ENCODE measurements at regions not wholly inside any gene's neighbourhood (a gene's known extent, or its start where the extent isn't known, plus 50 kb on each side); places are given as distances from the start of the nearest gene placed in this dataset.

- no peak for TF ChIP-seq CTCF (IDR thresholded peaks at IDR 0.05; ENCODE audit: insufficient read depth, low read depth, low read length, missing control alignments)
- no peak for DNase-seq (ENCODE audit: low read depth)
- H3K4me3 ChIP-seq (ENCODE audit: low read length) = no peak overlapping the region
Measured at GRCh38 chr7:25358926-25359325, 130.6 kb upstream of the NPVF start.

- TF ChIP-seq CTCF (IDR thresholded peaks at IDR 0.05; ENCODE audit: insufficient read depth, low read depth, low read length, missing control alignments) = no peak
- no peak overlapping the region for H3K4me3 ChIP-seq (ENCODE audit: low read length)
- no peak for DNase-seq (ENCODE audit: low read depth)
Measured at GRCh38 chr7:25359471-25360059, 131.3 kb upstream of the NPVF start.

GRCh38 chr7:25360451-25360850 lies 132.2 kb upstream of the NPVF start:
- no peak for TF ChIP-seq CTCF (IDR thresholded peaks at IDR 0.05; ENCODE audit: insufficient read depth, low read depth, low read length, missing control alignments)
- no peak for DNase-seq (ENCODE audit: low read depth)
- no peak overlapping the region for H3K4me3 ChIP-seq (ENCODE audit: low read length)

GRCh38 chr7:25361387-25361786 lies 133.1 kb upstream of the NPVF start:
- no peak for DNase-seq (ENCODE audit: low read depth)
- no peak overlapping the region for H3K4me3 ChIP-seq (ENCODE audit: low read length)
- no peak for TF ChIP-seq CTCF (IDR thresholded peaks at IDR 0.05; ENCODE audit: insufficient read depth, low read depth, low read length, missing control alignments)

GRCh38 chr7:25361863-25362262 lies 133.6 kb upstream of the NPVF start:
- no peak for TF ChIP-seq CTCF (IDR thresholded peaks at IDR 0.05; ENCODE audit: insufficient read depth, low read depth, low read length, missing control alignments)
- H3K4me3 ChIP-seq (ENCODE audit: low read length) = no peak overlapping the region
- DNase-seq (ENCODE audit: low read depth) = peak; percentile 4

- TF ChIP-seq CTCF (IDR thresholded peaks at IDR 0.05; ENCODE audit: insufficient read depth, low read depth, low read length, missing control alignments) = no peak
- no peak for DNase-seq (ENCODE audit: low read depth)
- H3K4me3 ChIP-seq (ENCODE audit: low read length) = no peak overlapping the region
Measured at GRCh38 chr7:25368599-25369201, 140.4 kb upstream of the NPVF start.

- DNase-seq (ENCODE audit: low read depth) = no peak
- no peak for TF ChIP-seq CTCF (IDR thresholded peaks at IDR 0.05; ENCODE audit: insufficient read depth, low read depth, low read length, missing control alignments)
- no peak overlapping the region for H3K4me3 ChIP-seq (ENCODE audit: low read length)
Measured at GRCh38 chr7:25369786-25370185, 141.5 kb upstream of the NPVF start.
